Stomach (tissue), 8 donors: ENCODE measurements at regions not wholly inside any gene's neighbourhood (a gene's known extent, or its start where the extent isn't known, plus 50 kb on each side); places are given as distances from the start of the nearest gene placed in this dataset.
A peak's percentile ranks its signal among the peaks of the same experiment; 100 is the strongest.

ENCODE experiments used
- DNase-seq, 2 donors: peaks; one replicate each; pipeline versions ENCODE4 v3.0.0 to v3.0.0-alpha.2; 2013 to 2019
- H3K27ac ChIP-seq, 5 donors: fragments of 200-600 bp in 4 of 5; sonication (generic) in 4 of 5; one replicate each; pipeline ENCODE4 v1.5.1; 2013 to 2019; ENCODE audit warnings: mild to moderate bottlenecking in 1 of 5, moderate library complexity in 1 of 5
- H3K27me3 ChIP-seq, 3 donors: fragments of 200-600 bp; sonication (generic); one replicate each; pipeline ENCODE4 v1.5.1; 2017 to 2019; ENCODE audit warnings: mixed run types in 1 of 3
- H3K36me3 ChIP-seq, 4 donors: fragments of 200-600 bp; sonication (generic); 1 replicate in 3 of 4; 2 replicates in 1 of 4; pipeline ENCODE4 v1.5.1; 2016 to 2019
- H3K4me1 ChIP-seq, 4 donors: fragments of 200-600 bp; sonication (generic); one replicate each; pipeline ENCODE4 v1.5.1; 2016 to 2019
- H3K4me3 ChIP-seq, 4 donors: fragments of 200-600 bp; sonication (generic) in 3 of 4; one replicate each; pipeline ENCODE4 v1.5.1; 2016 to 2019; ENCODE audit warnings: mild to moderate bottlenecking in 1 of 4
- H3K9me3 ChIP-seq, 4 donors: fragments of 200-600 bp; sonication (generic); one replicate each; pipeline ENCODE4 v1.5.1; 2016 to 2019
- EP300 ChIP-seq: sonication (generic); formaldehyde crosslinking; IDR thresholded peaks from one replicate; pipeline ENCODE4 v1.6.1; 2017; ENCODE audit warnings: antibody characterized with exemption
- POLR2A ChIP-seq, 4 donors: fragments of 450-650 bp; IDR thresholded peaks; one replicate each; pipeline ENCODE4 v1.6.1; 2016; ENCODE audit warnings: antibody characterized with exemption in 4 of 4, control low read depth in 2 of 4, mild to moderate bottlenecking in 1 of 4, moderate library complexity in 1 of 4
- POLR2AphosphoS5 ChIP-seq, 3 donors: sonication (generic); formaldehyde crosslinking; IDR thresholded peaks; one replicate each; pipeline ENCODE4 v1.6.1; 2016; ENCODE audit warnings: antibody characterized with exemption in 3 of 3
- WGBS, 5 donors: extraction: QIAGEN DNeasy Blood & Tissue Kit in 3 of 5; methylation state at CpG; one replicate each; pipeline versions ENCODE4 v1.1.5 to v1.1.7; 2013 to 2018; 5-methylcytosine and 5-hydroxymethylcytosine counted together
- intact Hi-C: fragments of 100-400 bp; cut with DNase I; formaldehyde crosslinking; loops from one replicate; pipeline ENCODE4 v1.15.1; 2023; ENCODE audit warnings: low total_unique reads
- TF ChIP-seq, protein P1 (sequence below), 7 experiments: fragments of 450-650 bp in 4 of 7; fragments of 200-600 bp in 3 of 7; sonication (generic) in 3 of 7; IDR thresholded peaks; one replicate each; pipeline ENCODE4 v1.5.1; 2016 to 2019; ENCODE audit warnings: antibody characterized with exemption in 7 of 7, control low read depth in 2 of 7, mild to moderate bottlenecking in 1 of 7
- donor health status: healthy with polysubstance abuse.
- donor health status: Bipolar disorder and iron deficiency.
- donor health status: healthy.

DNA sequence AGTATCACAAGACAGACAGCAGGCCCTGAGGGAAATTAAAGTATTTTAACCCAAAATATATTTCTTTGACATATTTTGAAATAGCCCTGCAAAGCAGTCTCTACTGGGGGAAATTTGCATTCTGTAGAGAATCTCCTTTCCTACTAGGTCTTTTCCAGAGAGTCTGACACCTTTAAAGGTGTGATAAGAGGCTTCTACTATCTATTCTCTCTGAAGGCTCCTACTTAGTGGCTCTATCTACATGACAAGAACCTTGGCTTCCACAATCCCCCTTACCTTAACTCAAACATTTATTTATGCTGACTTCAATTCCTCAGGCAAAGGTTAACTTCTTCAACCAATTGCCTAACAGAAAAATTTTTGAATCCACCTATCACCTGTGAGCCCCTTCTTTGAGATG is 174.6 kb upstream of the GALNT5 start:
- Histone ChIP-seq H3K9me3 (no peaks in the 10 kb centered on the region), H3K36me3 (no peaks in the 10 kb centered on the region), H3K27ac (no peak overlapping the region), H3K4me3 (no peak overlapping the region), H3K4me1 (no peaks in the 10 kb centered on the region), H3K27me3 (no peaks in the 10 kb centered on the region)
- intact Hi-C loops: no loop called here
- DNase-seq: no peak
- no peak for TF ChIP-seq POLR2AphosphoS5 (IDR thresholded peaks at IDR 0.05)
- TF ChIP-seq EP300: no peak
- no peak for TF ChIP-seq POLR2A (IDR thresholded peaks at IDR 0.05)
- TF ChIP-seq, protein P1, sequence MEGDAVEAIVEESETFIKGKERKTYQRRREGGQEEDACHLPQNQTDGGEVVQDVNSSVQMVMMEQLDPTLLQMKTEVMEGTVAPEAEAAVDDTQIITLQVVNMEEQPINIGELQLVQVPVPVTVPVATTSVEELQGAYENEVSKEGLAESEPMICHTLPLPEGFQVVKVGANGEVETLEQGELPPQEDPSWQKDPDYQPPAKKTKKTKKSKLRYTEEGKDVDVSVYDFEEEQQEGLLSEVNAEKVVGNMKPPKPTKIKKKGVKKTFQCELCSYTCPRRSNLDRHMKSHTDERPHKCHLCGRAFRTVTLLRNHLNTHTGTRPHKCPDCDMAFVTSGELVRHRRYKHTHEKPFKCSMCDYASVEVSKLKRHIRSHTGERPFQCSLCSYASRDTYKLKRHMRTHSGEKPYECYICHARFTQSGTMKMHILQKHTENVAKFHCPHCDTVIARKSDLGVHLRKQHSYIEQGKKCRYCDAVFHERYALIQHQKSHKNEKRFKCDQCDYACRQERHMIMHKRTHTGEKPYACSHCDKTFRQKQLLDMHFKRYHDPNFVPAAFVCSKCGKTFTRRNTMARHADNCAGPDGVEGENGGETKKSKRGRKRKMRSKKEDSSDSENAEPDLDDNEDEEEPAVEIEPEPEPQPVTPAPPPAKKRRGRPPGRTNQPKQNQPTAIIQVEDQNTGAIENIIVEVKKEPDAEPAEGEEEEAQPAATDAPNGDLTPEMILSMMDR (IDR thresholded peaks at IDR 0.05): no peak

DNA sequence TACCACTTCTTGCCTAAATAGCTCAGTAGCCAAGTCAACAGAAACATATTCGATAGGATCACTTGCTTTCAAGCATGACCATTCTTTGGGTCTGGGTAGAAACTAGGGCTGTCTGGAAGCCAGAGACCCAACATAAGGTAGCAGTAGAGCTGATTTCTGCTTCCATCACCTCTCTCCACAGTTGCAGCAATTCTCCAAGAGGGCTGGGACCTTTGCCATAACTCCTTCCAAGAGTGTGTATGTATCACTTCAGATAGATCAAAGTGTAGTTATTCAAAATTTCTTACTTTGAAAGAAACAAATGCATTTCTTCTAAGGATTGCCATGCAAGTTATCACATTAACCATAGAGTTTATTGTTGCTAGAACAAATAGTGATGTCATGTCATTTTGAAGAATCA is 172.0 kb upstream of the GALNT5 start:
- Histone ChIP-seq H3K27ac (no peak overlapping the region), H3K4me3 (no peak overlapping the region), H3K27me3 (no peaks in the 10 kb centered on the region), H3K36me3 (no peaks in the 10 kb centered on the region), H3K9me3 (no peaks in the 10 kb centered on the region), H3K4me1 (no peaks in the 10 kb centered on the region)
- 70 to 92% (median 84%) methylated on average over 1 of the region's 1 CpG for WGBS, 5 donors
- no peak for DNase-seq
- intact Hi-C loops: no loop called here
- TF ChIP-seq POLR2AphosphoS5 (IDR thresholded peaks at IDR 0.05): no peak
- no peak for TF ChIP-seq EP300
- TF ChIP-seq, protein P1 (IDR thresholded peaks at IDR 0.05): no peak
- TF ChIP-seq POLR2A (IDR thresholded peaks at IDR 0.05): no peak

DNA sequence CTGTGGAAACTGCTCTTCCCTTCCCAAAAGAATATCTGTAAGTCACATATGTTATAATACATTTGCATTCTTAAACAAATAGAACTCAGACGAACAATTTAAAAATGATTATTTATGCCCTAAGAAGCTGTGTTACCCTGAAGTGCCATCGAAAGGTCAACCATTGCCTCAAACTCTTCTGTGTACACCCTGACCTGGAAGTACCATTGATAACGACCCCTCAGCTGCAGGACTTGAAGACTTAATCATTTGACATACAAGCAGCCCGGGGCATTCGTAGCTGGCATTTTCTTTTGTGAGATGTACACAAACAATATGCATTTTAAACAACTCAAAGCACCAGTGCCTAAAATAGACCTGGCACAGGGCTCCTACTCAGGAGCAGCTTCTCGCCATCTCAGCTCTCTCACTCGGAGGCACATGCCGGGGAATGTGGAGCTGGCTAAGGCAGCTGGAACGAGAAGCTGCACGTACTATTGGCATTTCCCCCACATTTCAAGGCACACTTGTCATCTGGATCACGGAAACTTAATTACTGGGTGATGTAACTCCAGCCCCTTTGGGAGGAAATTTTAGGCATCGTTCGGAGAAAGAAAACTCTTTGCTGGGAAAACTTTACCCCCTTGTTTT is 170.0 kb upstream of the GALNT5 start:
- H3K4me3 ChIP-seq: no peak overlapping the region

DNA sequence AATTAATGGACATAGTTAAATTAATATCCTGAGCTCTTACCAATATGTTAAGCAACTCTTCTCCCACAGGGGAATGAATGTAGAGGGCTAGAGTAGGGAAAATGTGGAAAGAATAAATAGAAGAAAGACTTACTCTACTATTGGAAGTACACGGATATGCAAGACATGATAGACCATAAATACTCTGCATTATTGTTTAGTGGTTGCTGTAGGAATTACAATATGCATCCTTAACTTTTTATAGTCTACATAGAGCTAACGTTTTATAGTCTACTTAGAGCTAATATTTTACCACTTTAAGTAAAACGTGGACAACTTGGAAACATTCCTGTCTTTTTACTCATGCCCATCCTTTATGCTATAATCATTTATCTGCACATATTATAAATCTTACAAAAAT is 163.8 kb upstream of the GALNT5 start:
- no peak for TF ChIP-seq POLR2A (IDR thresholded peaks at IDR 0.05)
- TF ChIP-seq POLR2AphosphoS5 (IDR thresholded peaks at IDR 0.05): no peak
- TF ChIP-seq EP300: no peak
- TF ChIP-seq, protein P1 (IDR thresholded peaks at IDR 0.05): no peak
- intact Hi-C loops: no loop called here
- no peak overlapping the region for H3K27ac ChIP-seq
- no peak for DNase-seq
- no peaks in the 10 kb centered on the region for H3K27me3 ChIP-seq
- no peak overlapping the region for H3K4me3 ChIP-seq
- H3K36me3 ChIP-seq: no peaks in the 10 kb centered on the region
- H3K4me1 ChIP-seq: no peaks in the 10 kb centered on the region
- 48 to 58% (median 57%) methylated on average over 3 of the region's 3 CpGs for WGBS, 5 donors
- no peaks in the 10 kb centered on the region for H3K9me3 ChIP-seq

More for the DNA sequence above, 170.0 kb upstream of the GALNT5 start:
- no peak overlapping the region for H3K27ac ChIP-seq
- intact Hi-C loops: no loop called here
- no peaks in the 10 kb centered on the region for H3K27me3 ChIP-seq
- TF ChIP-seq POLR2AphosphoS5 (IDR thresholded peaks at IDR 0.05) (peak in 1 of 3 donors; percentile 39), POLR2A (IDR thresholded peaks at IDR 0.05) (no peak)
- H3K9me3 ChIP-seq: no peaks in the 10 kb centered on the region
- DNase-seq: peak in 1 of 2 donors; percentile 3
- H3K4me1 ChIP-seq: no peaks in the 10 kb centered on the region
- no peaks in the 10 kb centered on the region for H3K36me3 ChIP-seq
- WGBS, 5 donors: 63 to 82% (median 82%) methylated on average over 13 of the region's 13 CpGs

DNA sequence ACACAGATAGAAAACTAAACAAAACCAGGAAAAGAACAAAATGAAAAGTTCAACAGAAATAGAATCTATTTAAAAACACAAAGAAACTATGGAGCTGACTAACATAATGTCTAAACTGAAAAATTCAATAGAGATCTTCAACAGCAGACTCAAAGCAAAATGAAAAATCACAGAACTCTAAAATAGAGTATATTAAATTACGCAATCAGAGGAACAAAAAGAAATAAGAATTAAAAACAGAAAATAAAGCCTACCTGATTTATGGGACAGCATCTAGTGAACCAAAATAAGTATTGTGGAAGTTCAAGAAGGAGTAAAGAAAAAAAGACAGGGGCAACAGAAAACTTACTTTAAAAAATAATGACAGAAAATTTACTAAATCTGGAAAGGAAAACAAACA is 152.1 kb upstream of the GALNT5 start:
- no peak for DNase-seq
- Histone ChIP-seq H3K4me3 (no peak overlapping the region), H3K4me1 (no peaks in the 10 kb centered on the region), H3K27ac (no peak overlapping the region), H3K27me3 (no peaks in the 10 kb centered on the region), H3K36me3 (no peaks in the 10 kb centered on the region), H3K9me3 (peaks cover 0 to 13% (median 5%) of the 10 kb centered on the region in 4 donors)
- TF ChIP-seq POLR2AphosphoS5 (IDR thresholded peaks at IDR 0.05) (no peak), EP300 (no peak), POLR2A (IDR thresholded peaks at IDR 0.05) (no peak)
- TF ChIP-seq, protein P1 (IDR thresholded peaks at IDR 0.05): no peak
- 91 to 96% (median 94%) methylated on average over 1 of the region's 1 CpG for WGBS, 5 donors
- intact Hi-C loops: no loop called here
